Prostate gland (tissue), 2 donors: ENCODE measurements at regions not wholly inside any gene's neighbourhood (a gene's known extent, or its start where the extent isn't known, plus 50 kb on each side); places are given as distances from the start of the nearest gene placed in this dataset.

Experiments
- DNase-seq: peaks from one replicate; pipeline ENCODE4 v3.0.0-alpha.2; 2019; ENCODE audit warnings: low spot score
- H3K27ac ChIP-seq, 2 donors: fragments of 200-600 bp; sonication (generic); 2 replicates each; pipeline ENCODE4 v1.5.1; 2017 to 2019
- H3K27me3 ChIP-seq: fragments of 200-600 bp; sonication (generic); replicated peaks from 2 replicates; pipeline ENCODE4 v1.5.1; 2019; ENCODE audit not compliant: insufficient read depth
- H3K36me3 ChIP-seq, 2 donors: fragments of 200-600 bp; sonication (generic); 1 replicate in 1 of 2; 2 replicates in 1 of 2; pipeline versions ENCODE4 v1.5.1 to v1.8.1; 2017 to 2019
- H3K4me1 ChIP-seq: fragments of 200-600 bp; sonication (generic); replicated peaks from 2 replicates; pipeline ENCODE4 v1.5.1; 2019
- H3K4me3 ChIP-seq, 2 donors: fragments of 200-600 bp; sonication (generic); 2 replicates each; pipeline ENCODE4 v1.5.1; 2017 to 2019
- H3K9me3 ChIP-seq: fragments of 200-600 bp; sonication (generic); 2 replicates; pipeline ENCODE4 v1.5.1; 2017
- CTCF ChIP-seq, 4 experiments: fragments of 200-600 bp in 2 of 4; fragments of 450-650 bp in 2 of 4; sonication (generic) in 2 of 4; IDR thresholded peaks; 1 replicate in 3 of 4; 2 replicates in 1 of 4; pipeline ENCODE4 v1.5.1; 2016 to 2019; ENCODE audit warnings: antibody characterized with exemption in 4 of 4, mild to moderate bottlenecking in 2 of 4, moderate library complexity in 2 of 4
- POLR2A ChIP-seq: fragments of 450-650 bp; IDR thresholded peaks from one replicate; pipeline ENCODE4 v1.6.1; 2016; ENCODE audit warnings: antibody characterized with exemption, mild to moderate bottlenecking
- POLR2AphosphoS5 ChIP-seq: sonication (generic); formaldehyde crosslinking; IDR thresholded peaks from one replicate; pipeline ENCODE4 v1.6.1; 2017; ENCODE audit warnings: antibody characterized with exemption
- WGBS: methylation state at CpG from one replicate; pipeline ENCODE4 v1.1.5; 2018; 5-methylcytosine and 5-hydroxymethylcytosine counted together
- intact Hi-C: fragments of 100-400 bp; cut with DNase I; formaldehyde crosslinking; loops from one replicate; pipeline ENCODE4 v1.14.2; 2022

- Histone ChIP-seq H3K27ac (no peak overlapping the region), H3K4me3 (no peak overlapping the region), H3K36me3 (no peaks in the 10 kb centered on the region), H3K4me1 (no peaks in the 10 kb centered on the region), H3K9me3 (no peaks in the 10 kb centered on the region), H3K27me3 (no peaks in the 10 kb centered on the region)
- intact Hi-C loops, result no loop called here
- TF ChIP-seq POLR2AphosphoS5 (no peak), CTCF (IDR thresholded peaks at IDR 0.05) (no peak), POLR2A (no peak)
- WGBS, result 87% methylated on average over 8 of the region's 8 CpGs
- DNase-seq, result no peak
These were observed 636.6 kb downstream of the MID1IP1 start for GRCh38 chrX:39437670-39438441.

- no peak overlapping the region for H3K27ac ChIP-seq
- TF ChIP-seq CTCF (IDR thresholded peaks at IDR 0.05) (no peak), POLR2AphosphoS5 (no peak), POLR2A (no peak)
- no peaks in the 10 kb centered on the region for H3K9me3 ChIP-seq
- H3K27me3 ChIP-seq, result no peaks in the 10 kb centered on the region
- WGBS, result 72% methylated on average over 11 of the region's 11 CpGs
- intact Hi-C loops, result no loop called here
- no peak for DNase-seq
- H3K4me3 ChIP-seq, result no peak overlapping the region
- H3K36me3 ChIP-seq, result no peaks in the 10 kb centered on the region
- H3K4me1 ChIP-seq, result no peaks in the 10 kb centered on the region
These were observed 637.6 kb downstream of the MID1IP1 start for GRCh38 chrX:39438603-39439602.

- no peaks in the 10 kb centered on the region for H3K27me3 ChIP-seq
- no peak overlapping the region for H3K27ac ChIP-seq
- DNase-seq, result no peak
These were observed 638.9 kb downstream of the MID1IP1 start for GRCh38 chrX:39439906-39440798.

GRCh38 chrX:39440799-39441284, 639.6 kb downstream of the MID1IP1 start:
- Histone ChIP-seq H3K36me3 (no peaks in the 10 kb centered on the region), H3K4me3 (no peak overlapping the region), H3K9me3 (no peaks in the 10 kb centered on the region), H3K4me1 (no peaks in the 10 kb centered on the region), H3K27me3 (no peaks in the 10 kb centered on the region), H3K27ac (no peak overlapping the region)
- intact Hi-C loops, result no loop called here
- DNase-seq, result no peak
- TF ChIP-seq CTCF (IDR thresholded peaks at IDR 0.05) (no peak), POLR2AphosphoS5 (no peak), POLR2A (no peak)

More at GRCh38 chrX:39439906-39440798, 638.9 kb downstream of the MID1IP1 start:
- TF ChIP-seq POLR2A (no peak), CTCF (IDR thresholded peaks at IDR 0.05) (no peak), POLR2AphosphoS5 (no peak)
- Histone ChIP-seq H3K4me3 (no peak overlapping the region), H3K36me3 (no peaks in the 10 kb centered on the region), H3K9me3 (no peaks in the 10 kb centered on the region), H3K4me1 (no peaks in the 10 kb centered on the region)
- WGBS, result 77% methylated on average over 10 of the region's 11 CpGs
- intact Hi-C loops, result no loop called here
